ENCODE measurements at regions not wholly inside any gene's neighbourhood (a gene's known extent, or its start where the extent isn't known, plus 50 kb on each side); places are given as distances from the start of the nearest gene placed in this dataset.

- no peak overlapping the region for H3K27ac ChIP-seq
- no peak for TF ChIP-seq CTCF (conservative IDR thresholded peaks at IDR 0.05)
Observed at GRCh38 chr9:117535973-117536372, 121.1 kb upstream of the ASTN2 start.

GRCh38 chr9:117535434-117535833, 120.6 kb upstream of the ASTN2 start:
- H3K27ac ChIP-seq, result no peak overlapping the region
- TF ChIP-seq CTCF (conservative IDR thresholded peaks at IDR 0.05), result peak; percentile 29

GRCh38 chr9:117528225-117528624, 113.4 kb upstream of the ASTN2 start:
- no peak for TF ChIP-seq CTCF (conservative IDR thresholded peaks at IDR 0.05)
- H3K27ac ChIP-seq, result no peak overlapping the region

- TF ChIP-seq CTCF (conservative IDR thresholded peaks at IDR 0.05), result no peak
- H3K27ac ChIP-seq, result no peak overlapping the region
Observed at GRCh38 chr9:117526674-117527073, 111.8 kb upstream of the ASTN2 start.

GRCh38 chr9:117523531-117524153, 108.8 kb upstream of the ASTN2 start:
- no peak for TF ChIP-seq CTCF (conservative IDR thresholded peaks at IDR 0.05)
- no peak overlapping the region for H3K27ac ChIP-seq

GRCh38 chr9:117521293-117521692, 106.4 kb upstream of the ASTN2 start:
- TF ChIP-seq CTCF (conservative IDR thresholded peaks at IDR 0.05), result no peak
- H3K27ac ChIP-seq, result no peak overlapping the region

- peak overlapping the region; percentile 45 for H3K27ac ChIP-seq
- TF ChIP-seq CTCF (conservative IDR thresholded peaks at IDR 0.05), result no peak
Observed at GRCh38 chr9:117516676-117517632, 102.1 kb upstream of the ASTN2 start.
